ENCODE measurements at regions not wholly inside any gene's neighbourhood (a gene's known extent, or its start where the extent isn't known, plus 50 kb on each side); places are given as distances from the start of the nearest gene placed in this dataset.
"Not testable (repeated sequence)": the region's sequence is repeated elsewhere in the genome, so short reads cannot be mapped to it uniquely, and the experiment has no call there.

DNA sequence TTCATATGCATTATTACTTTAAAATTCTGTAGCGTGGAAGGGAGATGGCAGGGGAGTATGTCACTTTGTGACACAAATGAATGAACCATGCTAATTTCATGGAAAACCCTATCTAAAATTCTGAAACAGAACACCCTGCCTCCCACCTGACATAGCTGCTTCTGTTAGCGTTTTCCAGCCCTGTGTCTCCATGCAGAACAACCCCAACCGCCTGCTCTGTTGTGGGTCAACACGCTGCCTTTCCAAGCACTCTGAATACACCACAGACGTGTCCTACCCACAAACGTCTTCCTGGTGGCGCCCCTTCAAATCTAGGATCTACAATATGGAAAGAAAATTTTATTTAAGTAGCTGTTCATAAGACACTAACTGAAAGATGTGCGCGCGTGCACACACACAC is 238.6 kb downstream of the TRIML1 start:
- DNase-seq = no peak

- no peak for DNase-seq
Observed at GRCh38 chr4:188383180-188383579, 243.9 kb downstream of the TRIML1 start.

DNA sequence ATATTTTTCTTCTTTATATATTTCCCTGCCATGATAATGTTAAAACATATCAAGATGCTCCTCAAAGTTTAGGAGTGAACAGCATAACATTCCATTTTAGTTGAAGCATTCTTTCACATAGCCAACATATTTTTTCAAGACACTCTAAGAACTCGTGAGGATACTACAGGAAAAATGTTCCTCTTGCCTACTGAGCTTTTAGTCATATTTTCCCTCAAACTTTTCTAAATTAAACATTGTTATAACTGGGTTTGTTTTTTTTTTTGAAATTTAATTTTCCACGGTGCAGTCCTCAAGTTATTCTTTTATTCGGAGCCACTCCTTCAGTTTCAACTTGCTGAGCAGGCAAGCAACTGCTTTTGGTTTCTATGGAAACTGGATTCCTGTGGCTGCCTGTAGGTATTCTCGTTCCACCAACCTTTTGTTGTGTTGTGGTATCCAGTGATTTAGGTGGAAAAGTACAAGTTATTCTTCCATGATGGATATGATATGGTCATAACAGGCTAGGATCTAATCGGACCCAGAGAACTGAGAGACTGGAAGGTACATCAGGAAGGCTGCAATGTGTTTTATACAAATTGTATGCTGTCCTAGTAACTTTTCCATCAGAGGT is 248.0 kb downstream of the TRIML1 start:
- DNase-seq = no peak

- not testable (repeated sequence) for DNase-seq
Observed at GRCh38 chr4:188391349-188391748, 252.1 kb downstream of the TRIML1 start.

DNA sequence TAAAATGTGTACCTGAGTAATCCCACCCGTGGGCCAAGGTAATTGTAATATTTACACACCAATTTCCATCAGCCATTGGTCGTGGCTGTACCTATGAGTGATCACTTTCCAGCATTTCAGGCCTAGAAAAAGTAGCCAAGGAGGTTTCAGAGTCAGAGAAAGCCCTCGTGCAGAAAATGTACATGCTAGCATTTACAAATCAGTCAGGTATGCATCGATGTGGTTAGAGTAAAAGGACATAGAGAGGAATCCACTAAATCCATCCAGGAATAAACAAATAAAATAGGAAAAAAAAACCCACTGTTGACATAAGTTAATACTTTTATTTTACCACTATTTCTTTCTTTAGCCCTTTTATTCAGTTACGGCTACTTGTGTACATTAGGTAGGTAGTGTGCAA is 256.8 kb downstream of the TRIML1 start:
- no peak for DNase-seq

GRCh38 chr4:188399834-188400233 is 260.6 kb downstream of the TRIML1 start:
- no peak for DNase-seq

- DNase-seq = no peak
Observed at GRCh38 chr4:188400451-188400850, 261.2 kb downstream of the TRIML1 start.

GRCh38 chr4:188403272-188403671 is 264.0 kb downstream of the TRIML1 start:
- DNase-seq = no peak

- not testable (repeated sequence) for DNase-seq
Observed at GRCh38 chr4:188405071-188405835, 266.0 kb downstream of the TRIML1 start.

GRCh38 chr4:188408244-188409030 is 269.2 kb downstream of the TRIML1 start:
- DNase-seq = no peak

DNA sequence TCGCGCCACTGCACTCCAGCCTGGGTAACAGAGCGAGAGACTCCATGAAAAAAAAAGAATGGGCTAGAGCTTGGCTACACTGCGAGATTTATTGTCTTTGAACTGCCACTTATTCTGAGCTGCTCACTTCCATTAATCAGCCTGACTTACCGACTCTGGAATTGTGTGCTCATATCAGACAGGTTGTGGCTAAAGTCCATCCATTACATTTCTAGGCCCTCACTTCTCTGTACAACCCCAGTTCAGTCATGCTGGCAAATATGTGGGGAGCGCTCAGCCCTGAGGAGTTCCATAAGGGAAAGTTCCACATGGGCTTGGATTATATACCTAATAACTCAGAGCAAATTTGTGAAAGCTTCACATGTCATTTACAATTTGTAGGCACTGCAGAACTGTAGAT is 270.6 kb downstream of the TRIML1 start:
- DNase-seq = no peak

GRCh38 chr4:188411805-188412204 is 272.6 kb downstream of the TRIML1 start:
- no peak for DNase-seq

- DNase-seq = no peak
Observed at GRCh38 chr4:188412499-188412898, 273.3 kb downstream of the TRIML1 start.

DNA sequence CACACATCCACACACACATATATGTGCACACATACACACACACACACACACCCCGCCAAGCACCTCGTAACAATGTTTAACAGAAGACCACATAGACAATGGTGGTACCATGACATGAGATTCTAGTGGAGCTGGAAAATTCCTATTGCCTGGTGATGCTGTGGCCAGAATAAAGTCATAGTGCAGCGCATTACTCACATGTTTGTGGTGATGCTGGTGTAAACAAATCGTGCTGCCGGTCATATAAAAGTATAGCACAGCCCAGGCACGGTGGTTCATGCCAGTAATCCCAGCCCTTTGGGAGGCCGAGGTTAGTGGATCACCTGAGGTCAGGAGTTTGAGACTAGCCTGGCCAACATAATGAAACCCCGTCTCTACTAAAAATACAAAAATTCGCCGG is 275.2 kb downstream of the TRIML1 start:
- no peak for DNase-seq

DNA sequence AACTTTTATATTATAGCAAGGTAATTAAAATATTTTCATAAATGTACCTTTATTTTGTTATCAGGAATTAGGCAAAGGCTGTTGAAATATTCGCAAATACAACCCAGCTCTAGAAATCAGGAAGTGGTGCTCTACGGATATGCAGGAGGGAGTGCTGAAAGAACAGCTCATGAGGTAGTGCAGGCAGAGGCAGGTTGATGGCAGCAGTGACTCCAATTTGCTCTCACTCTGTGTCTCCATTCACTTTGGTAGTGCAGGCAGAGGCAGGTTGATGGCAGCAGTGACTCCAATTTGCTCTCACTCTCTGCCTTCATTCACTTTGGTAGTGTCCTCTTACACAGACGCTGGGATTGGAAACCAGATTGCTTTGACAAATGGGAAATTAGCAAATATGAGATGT is 277.9 kb downstream of the TRIML1 start:
- DNase-seq = no peak

DNA sequence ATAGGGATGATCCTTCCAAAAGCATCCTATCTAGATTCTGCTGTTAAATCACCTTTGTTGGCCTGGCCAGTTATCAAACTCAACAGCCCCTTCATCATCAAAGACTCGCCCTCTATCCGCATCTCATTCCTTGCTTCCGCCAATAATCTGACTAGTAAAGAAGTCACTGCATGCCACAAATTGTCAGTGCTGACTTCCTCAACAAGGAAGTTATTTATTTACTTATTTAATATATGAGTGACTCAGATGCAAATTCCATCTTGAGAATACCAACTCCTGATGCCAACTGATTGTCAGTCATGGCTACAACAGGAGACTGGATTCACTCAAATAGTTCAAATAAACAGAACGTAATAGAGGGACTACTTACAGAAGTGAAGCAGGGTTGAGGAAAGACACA is 283.8 kb downstream of the TRIML1 start:
- no peak for DNase-seq

DNA sequence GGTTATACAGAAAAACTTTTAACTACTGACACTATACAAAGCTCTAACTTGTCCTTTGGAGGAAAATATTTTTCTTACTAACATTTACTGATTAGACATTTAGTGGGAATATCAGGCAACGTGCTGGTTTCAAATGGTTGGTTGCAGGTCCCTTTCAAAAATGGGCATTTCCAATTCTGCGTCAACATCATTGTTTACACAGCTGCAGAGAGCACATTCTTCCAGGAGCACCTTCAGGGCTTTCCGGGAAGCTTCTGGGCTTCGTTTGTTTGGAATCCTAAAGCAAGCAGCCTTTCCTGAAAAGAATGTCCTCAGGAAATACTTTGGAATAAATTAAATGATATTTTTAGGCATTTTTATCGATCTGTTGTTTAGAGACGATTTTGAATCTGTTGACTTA is 289.7 kb downstream of the TRIML1 start:
- DNase-seq = no peak

GRCh38 chr4:188429965-188430364 is 290.7 kb downstream of the TRIML1 start:
- DNase-seq = no peak

GRCh38 chr4:188430384-188430783 is 291.1 kb downstream of the TRIML1 start:
- DNase-seq = no peak

DNA sequence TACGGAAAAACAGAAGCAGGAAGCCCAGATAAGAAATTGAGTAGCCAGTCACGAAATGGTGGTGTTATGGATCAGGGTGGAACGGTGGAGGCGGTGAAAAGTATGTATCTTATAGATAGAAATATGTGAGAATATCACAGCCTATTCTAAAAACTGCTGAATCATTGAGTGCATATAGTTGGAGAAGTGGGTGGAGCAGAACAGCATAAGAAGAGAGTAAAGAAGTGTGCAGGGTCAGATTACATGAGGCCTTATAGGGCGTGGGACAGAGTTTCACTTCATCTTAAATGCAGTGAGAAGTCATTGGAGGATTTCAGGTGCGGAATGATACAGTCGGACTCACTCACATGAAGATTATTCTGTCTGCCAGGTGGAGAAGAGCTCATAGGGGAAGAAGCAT is 293.1 kb downstream of the TRIML1 start:
- no peak for DNase-seq

DNA sequence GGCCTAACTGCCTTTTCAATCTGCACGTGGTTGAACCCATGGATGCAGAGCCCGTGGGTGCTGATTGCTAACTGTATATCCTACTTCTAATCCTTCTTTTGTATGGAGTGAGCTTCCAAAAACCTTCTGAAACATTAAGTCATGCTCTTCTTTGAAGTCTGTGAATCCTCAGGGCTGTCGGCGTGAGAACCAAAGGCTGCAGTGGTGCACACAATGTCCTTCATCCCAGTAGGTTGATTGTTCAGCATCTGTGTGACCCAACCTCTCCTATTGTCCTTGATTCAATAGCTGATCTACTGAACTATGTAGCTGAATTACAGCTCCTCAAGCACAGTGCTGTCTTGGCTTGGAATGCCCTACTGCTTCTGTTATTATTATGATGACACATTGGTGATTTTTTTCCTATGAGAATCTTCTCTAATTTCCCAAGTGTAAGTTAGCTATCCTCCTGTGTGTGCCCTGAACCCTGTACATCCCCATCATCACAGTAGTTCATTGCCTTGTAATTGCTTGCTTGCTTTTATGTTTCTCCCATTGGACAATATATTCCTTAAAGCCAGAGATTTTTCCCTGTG is 294.6 kb downstream of the TRIML1 start:
- DNase-seq = no peak

DNA sequence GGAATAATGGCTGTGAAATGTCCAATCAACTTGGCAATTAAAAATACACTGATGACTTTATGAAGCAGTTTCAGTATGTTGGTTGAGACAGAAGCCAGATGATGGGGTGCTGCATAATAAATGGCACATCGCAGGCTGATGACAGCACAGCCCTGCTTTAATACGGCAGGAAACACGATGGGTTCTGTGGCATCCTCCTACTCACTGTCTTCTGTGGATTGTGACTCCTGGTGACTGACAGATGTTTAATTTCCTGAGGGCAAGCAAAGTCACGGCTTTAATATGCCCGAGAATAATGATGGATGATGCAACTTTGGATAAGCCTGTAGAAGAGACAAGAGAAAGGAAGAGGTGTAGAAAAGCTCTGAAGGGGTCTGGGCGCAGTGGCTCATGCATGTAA is 295.4 kb downstream of the TRIML1 start:
- no peak for DNase-seq

DNA sequence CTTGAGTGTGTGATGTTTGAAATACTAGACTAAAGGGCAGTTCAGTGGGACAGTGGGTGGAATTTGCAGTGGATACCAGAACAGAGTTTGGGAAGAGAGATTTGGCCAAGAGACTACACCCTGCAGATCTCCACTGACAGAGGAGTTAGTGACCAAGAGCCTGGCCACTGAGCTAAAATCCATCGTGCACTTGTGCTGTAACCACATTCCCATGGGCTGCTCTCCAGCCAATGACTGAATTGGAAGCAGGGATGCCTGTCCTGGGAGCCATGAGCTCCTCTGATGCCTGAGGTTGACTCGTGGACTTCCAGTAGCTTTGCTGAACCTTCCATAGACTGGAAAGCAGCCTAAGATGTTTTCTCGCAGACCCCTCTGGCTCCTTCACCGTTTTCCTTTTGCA is 296.1 kb downstream of the TRIML1 start:
- no peak for DNase-seq

DNA sequence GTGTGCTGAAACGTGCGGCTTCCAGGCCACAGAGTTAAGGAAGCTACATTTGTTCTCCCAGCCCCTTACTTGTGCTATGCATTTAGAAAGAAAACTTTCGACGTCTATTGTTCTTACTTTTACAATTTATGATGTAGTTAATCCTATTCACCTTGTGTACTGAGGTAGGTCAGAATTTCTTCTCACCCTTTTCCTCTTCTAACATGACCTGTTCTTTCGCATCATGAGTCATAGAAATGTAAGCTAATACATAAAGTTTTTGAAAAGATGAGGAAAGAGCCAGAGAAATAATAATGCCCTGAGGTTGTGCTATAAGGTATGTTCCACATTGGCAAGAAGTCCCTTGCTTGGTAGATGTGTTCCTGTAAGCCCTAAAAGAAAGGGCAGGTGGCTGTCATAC is 298.3 kb downstream of the TRIML1 start:
- no peak for DNase-seq

Data from NCI-H446 treated with DMSO at 0.1 percent for 48 hours (cell line).